Adrenal gland (tissue), 5 donors: ENCODE measurements at regions not wholly inside any gene's neighbourhood (a gene's known extent, or its start where the extent isn't known, plus 50 kb on each side); places are given as distances from the start of the nearest gene placed in this dataset.
"Not testable (repeated sequence)": the region's sequence is repeated elsewhere in the genome, so short reads cannot be mapped to it uniquely, and the experiment has no call there.

Experiments
- CTCF ChIP-seq, 6 experiments: fragments of 450-650 bp in 4 of 6; fragments of 200-600 bp in 2 of 6; sonication (generic) in 1 of 6; IDR thresholded peaks; 1 replicate in 5 of 6; 2 replicates in 1 of 6; pipeline versions ENCODE4 v1.5.1 to v1.8.0; 2016 to 2021; ENCODE audit warnings: antibody characterized with exemption in 6 of 6, mild to moderate bottlenecking in 2 of 6, moderate library complexity in 1 of 6
- POLR2A ChIP-seq, 2 donors: fragments of 450-650 bp; IDR thresholded peaks; one replicate each; pipeline ENCODE4 v1.6.1; 2017; ENCODE audit warnings: antibody characterized with exemption in 2 of 2, mild to moderate bottlenecking in 2 of 2, moderate library complexity in 1 of 2
- donor health status: DM: no; HTN: no; CAD: no.

- not testable (repeated sequence) for TF ChIP-seq CTCF, POLR2A (IDR thresholded peaks at IDR 0.05)
Observed at GRCh38 chr20:30361756-30362155, 895.7 kb upstream of the DEFB115 start.
